Trophoblast cell (in vitro differentiated cells and primary cell): ENCODE measurements at regions not wholly inside any gene's neighbourhood (a gene's known extent, or its start where the extent isn't known, plus 50 kb on each side); places are given as distances from the start of the nearest gene placed in this dataset.

ENCODE experiments used
- DNase-seq, 2 donors: peaks; one replicate each; pipeline ENCODE4 v3.0.0-alpha.2; 2016
- H2AFZ ChIP-seq: 2 replicates; pipeline ENCODE4 v1.6.1; 2013; ENCODE audit warnings: low read length, moderate library complexity, mild to moderate bottlenecking; ENCODE audit not compliant: insufficient read depth, poor library complexity
- H2AK5ac ChIP-seq: 2 replicates; pipeline ENCODE4 v1.6.1; 2013; ENCODE audit warnings: mild to moderate bottlenecking, low read length
- H2BK120ac ChIP-seq: 2 replicates; pipeline ENCODE4 v1.6.1; 2013; ENCODE audit warnings: low read length, mild to moderate bottlenecking, moderate library complexity; ENCODE audit not compliant: insufficient read depth, poor library complexity
- H2BK12ac ChIP-seq: 2 replicates; pipeline ENCODE4 v1.6.1; 2013; ENCODE audit warnings: mild to moderate bottlenecking, low read length, moderate library complexity
- H2BK5ac ChIP-seq: 2 replicates; pipeline ENCODE4 v1.6.1; 2013; ENCODE audit warnings: low read length, low read depth, moderate library complexity, mild to moderate bottlenecking; ENCODE audit not compliant: poor library complexity
- H3K14ac ChIP-seq: 2 replicates; pipeline ENCODE4 v1.6.1; 2013; ENCODE audit warnings: mild to moderate bottlenecking, low read length
- H3K18ac ChIP-seq: 2 replicates; pipeline ENCODE4 v1.6.1; 2013; ENCODE audit warnings: mild to moderate bottlenecking, low read length
- H3K23ac ChIP-seq: 2 replicates; pipeline ENCODE4 v1.6.1; 2013; ENCODE audit warnings: low read length
- H3K27ac ChIP-seq: 2 replicates; pipeline ENCODE4 v1.5.1; 2013; ENCODE audit warnings: low read depth, mild to moderate bottlenecking, inconsistent platforms, low read length, moderate library complexity
- H3K27me3 ChIP-seq: 2 replicates; pipeline ENCODE4 v1.6.1; 2013; ENCODE audit warnings: inconsistent platforms, mild to moderate bottlenecking, low read length, moderate library complexity; ENCODE audit not compliant: insufficient read depth
- H3K36me3 ChIP-seq, 2 experiments: 1 replicate in 1 of 2; 2 replicates in 1 of 2; pipeline ENCODE4 v1.6.1; 2013; ENCODE audit warnings: low read length in 2 of 2, mild to moderate bottlenecking in 2 of 2, moderate library complexity in 1 of 2; ENCODE audit not compliant: insufficient read depth in 2 of 2, control insufficient read depth in 1 of 2
- H3K4ac ChIP-seq: 2 replicates; pipeline ENCODE4 v1.6.1; 2013; ENCODE audit warnings: low read depth, mild to moderate bottlenecking, low read length, moderate library complexity
- H3K4me1 ChIP-seq, 2 experiments: 1 replicate in 1 of 2; 2 replicates in 1 of 2; pipeline ENCODE4 v1.6.1; 2013; ENCODE audit warnings: low read length in 2 of 2, mild to moderate bottlenecking in 2 of 2, moderate library complexity in 1 of 2; ENCODE audit not compliant: insufficient read depth in 2 of 2, control insufficient read depth in 1 of 2
- H3K4me2 ChIP-seq: 2 replicates; pipeline ENCODE4 v1.6.1; 2013; ENCODE audit warnings: inconsistent platforms, mild to moderate bottlenecking, low read length, moderate library complexity
- H3K4me3 ChIP-seq: 2 replicates; pipeline ENCODE4 v1.5.1; 2013; ENCODE audit warnings: mild to moderate bottlenecking, low read depth, low read length, inconsistent platforms
- H3K79me1 ChIP-seq: one replicate; pipeline ENCODE4 v1.6.1; 2013; ENCODE audit warnings: low read length
- H3K79me2 ChIP-seq: 2 replicates; pipeline ENCODE4 v1.6.1; 2013; ENCODE audit warnings: low read length, mild to moderate bottlenecking; ENCODE audit not compliant: control insufficient read depth, insufficient read depth, poor library complexity
- H3K9ac ChIP-seq: 2 replicates; pipeline ENCODE4 v1.6.1; 2013; ENCODE audit warnings: mild to moderate bottlenecking, low read length
- H3K9me3 ChIP-seq: 2 replicates; pipeline ENCODE4 v1.6.1; 2013; ENCODE audit warnings: low read depth, mild to moderate bottlenecking, control low read depth, inconsistent platforms, low read length; ENCODE audit not compliant: insufficient read depth
- H4K12ac ChIP-seq: 2 replicates; pipeline ENCODE4 v1.6.1; 2013; ENCODE audit warnings: low read depth, mild to moderate bottlenecking, low read length, moderate library complexity
- H4K8ac ChIP-seq: 2 replicates; pipeline ENCODE4 v1.6.1; 2013; ENCODE audit warnings: low read depth, mild to moderate bottlenecking, low read length, moderate library complexity
- H4K91ac ChIP-seq: one replicate; pipeline ENCODE4 v1.6.1; 2013; ENCODE audit warnings: low read depth, mild to moderate bottlenecking, low read length, moderate library complexity
- WGBS: extraction: QIAGEN DNeasy Blood & Tissue Kit; methylation state at CpG from one replicate; pipeline ENCODE4 v1.1.7; 2013; ENCODE audit warnings: missing lambda C conversion rate; ENCODE audit not compliant: insufficient read length, insufficient coverage; ENCODE audit errors: extremely low coverage; 5-methylcytosine and 5-hydroxymethylcytosine counted together

DNA sequence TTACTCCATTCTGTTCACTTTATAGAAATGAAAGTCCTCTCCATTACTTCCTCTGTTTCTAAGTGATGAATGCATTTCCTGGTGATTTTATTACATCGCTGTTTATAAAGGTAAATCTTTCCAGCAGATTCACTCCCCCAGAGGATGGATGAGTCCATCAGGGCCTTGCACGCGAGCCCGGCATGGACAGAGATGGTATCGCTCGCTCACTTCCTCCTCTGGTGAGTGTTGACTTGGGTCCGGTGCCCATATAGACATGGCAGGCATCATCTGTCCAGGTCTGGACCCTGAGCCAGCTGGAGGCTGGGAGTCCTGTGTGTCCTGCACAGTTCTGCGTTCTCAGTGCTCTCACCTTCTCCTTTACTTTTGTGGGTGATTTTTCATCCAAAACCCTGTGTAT lies 733.6 kb upstream of the SALL3 start:
- H3K23ac ChIP-seq: no peak overlapping the region
- WGBS: no CpG with 5 or more reads among the region's 8 CpGs
- H2BK5ac ChIP-seq: no peak overlapping the region
- peaks cover 0 to 5% of the 10 kb centered on the region in 2 experiments for H3K4me1 ChIP-seq
- H3K27me3 ChIP-seq: no peaks in the 10 kb centered on the region
- no peak overlapping the region for H3K14ac ChIP-seq
- no peak overlapping the region for H3K18ac ChIP-seq
- no peak overlapping the region for H3K4me2 ChIP-seq
- no peak overlapping the region for H3K27ac ChIP-seq
- no peaks in the 10 kb centered on the region for H3K9me3 ChIP-seq
- H3K9ac ChIP-seq: no peak overlapping the region
- no peak overlapping the region for H2BK120ac ChIP-seq
- no peak overlapping the region for H3K4me3 ChIP-seq
- no peaks in the 10 kb centered on the region for H3K79me1 ChIP-seq
- H2BK12ac ChIP-seq: no peak overlapping the region
- no peak overlapping the region for H4K12ac ChIP-seq
- DNase-seq: no peak
- no peaks in the 10 kb centered on the region for H3K79me2 ChIP-seq
- H4K8ac ChIP-seq: no peak overlapping the region
- H3K4ac ChIP-seq: no peak overlapping the region
- no peak overlapping the region for H2AFZ ChIP-seq
- H4K91ac ChIP-seq: no peak overlapping the region
- no peak overlapping the region for H2AK5ac ChIP-seq
- H3K36me3 ChIP-seq: no peaks in the 10 kb centered on the region

DNA sequence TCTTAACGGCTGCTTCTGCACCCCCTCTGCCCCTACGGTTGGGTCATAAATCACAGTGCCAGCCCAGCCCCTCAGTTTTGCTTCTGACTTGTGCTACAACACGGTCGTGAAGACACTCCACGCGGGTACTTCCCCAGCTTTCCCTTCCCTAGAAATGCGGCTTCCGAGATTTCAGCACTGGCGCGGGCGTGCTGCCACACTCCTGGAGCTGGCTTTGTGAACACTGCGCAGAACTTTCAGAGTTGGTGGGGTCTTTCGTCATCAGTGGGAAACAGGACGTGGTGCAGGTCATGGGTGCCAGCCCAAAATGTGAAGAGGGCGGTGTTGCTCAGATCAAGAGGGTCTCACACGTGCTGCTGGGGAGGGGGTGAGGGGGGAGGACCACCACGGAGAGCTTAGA lies 733.0 kb upstream of the SALL3 start:
- Histone ChIP-seq H3K27me3 (no peaks in the 10 kb centered on the region), H2AK5ac (no peak overlapping the region), H2BK5ac (no peak overlapping the region), H3K9me3 (no peaks in the 10 kb centered on the region), H3K27ac (no peak overlapping the region), H3K4me3 (no peak overlapping the region), H3K4me2 (no peak overlapping the region), H3K23ac (no peak overlapping the region), H3K79me2 (no peaks in the 10 kb centered on the region), H2AFZ (no peak overlapping the region), H3K9ac (no peak overlapping the region), H4K12ac (no peak overlapping the region), H2BK12ac (no peak overlapping the region), H3K4me1 (peaks cover 0 to 3% of the 10 kb centered on the region in 2 experiments), H3K79me1 (no peaks in the 10 kb centered on the region), H4K8ac (no peak overlapping the region), H3K36me3 (no peaks in the 10 kb centered on the region), H3K14ac (no peak overlapping the region), H4K91ac (no peak overlapping the region), H3K18ac (no peak overlapping the region), H3K4ac (no peak overlapping the region), H2BK120ac (no peak overlapping the region)
- WGBS: no CpG with 5 or more reads among the region's 17 CpGs
- no peak for DNase-seq

GRCh38 chr18:78247615-78248289 lies 731.9 kb upstream of the SALL3 start:
- Histone ChIP-seq H3K4me1 (no peaks in the 10 kb centered on the region), H3K36me3 (no peaks in the 10 kb centered on the region), H2AK5ac (no peak overlapping the region), H4K12ac (no peak overlapping the region), H3K27me3 (no peaks in the 10 kb centered on the region), H2AFZ (no peak overlapping the region), H3K4me3 (no peak overlapping the region), H2BK5ac (no peak overlapping the region), H3K4ac (no peak overlapping the region), H3K79me2 (no peaks in the 10 kb centered on the region), H2BK12ac (no peak overlapping the region), H3K27ac (no peak overlapping the region), H3K79me1 (no peaks in the 10 kb centered on the region), H3K14ac (no peak overlapping the region), H3K9me3 (no peaks in the 10 kb centered on the region), H3K18ac (no peak overlapping the region), H3K23ac (no peak overlapping the region), H3K4me2 (no peak overlapping the region), H4K91ac (no peak overlapping the region), H4K8ac (no peak overlapping the region), H2BK120ac (no peak overlapping the region), H3K9ac (no peak overlapping the region)
- DNase-seq: no peak
- WGBS: no CpG with 5 or more reads among the region's 14 CpGs

- Histone ChIP-seq H3K36me3 (no peaks in the 10 kb centered on the region), H3K4me1 (no peaks in the 10 kb centered on the region), H3K79me1 (no peaks in the 10 kb centered on the region), H2AFZ (no peak overlapping the region), H4K12ac (no peak overlapping the region), H3K9ac (no peak overlapping the region), H4K8ac (no peak overlapping the region), H3K79me2 (no peaks in the 10 kb centered on the region), H3K18ac (no peak overlapping the region), H3K14ac (no peak overlapping the region), H3K23ac (no peak overlapping the region), H2BK5ac (no peak overlapping the region), H3K4me2 (no peak overlapping the region), H2AK5ac (no peak overlapping the region), H3K4me3 (no peak overlapping the region), H2BK120ac (no peak overlapping the region), H2BK12ac (no peak overlapping the region), H3K27ac (no peak overlapping the region), H3K4ac (no peak overlapping the region), H4K91ac (no peak overlapping the region), H3K9me3 (no peaks in the 10 kb centered on the region), H3K27me3 (no peaks in the 10 kb centered on the region)
- no CpG with 5 or more reads among the region's 10 CpGs for WGBS
- no peak for DNase-seq
Observed at GRCh38 chr18:78255013-78255412, 724.6 kb upstream of the SALL3 start.
